ENCODE measurements at regions not wholly inside any gene's neighbourhood (a gene's known extent, or its start where the extent isn't known, plus 50 kb on each side); places are given as distances from the start of the nearest gene placed in this dataset.
A peak's percentile ranks its signal among the peaks of the same experiment; 100 is the strongest.

DNA sequence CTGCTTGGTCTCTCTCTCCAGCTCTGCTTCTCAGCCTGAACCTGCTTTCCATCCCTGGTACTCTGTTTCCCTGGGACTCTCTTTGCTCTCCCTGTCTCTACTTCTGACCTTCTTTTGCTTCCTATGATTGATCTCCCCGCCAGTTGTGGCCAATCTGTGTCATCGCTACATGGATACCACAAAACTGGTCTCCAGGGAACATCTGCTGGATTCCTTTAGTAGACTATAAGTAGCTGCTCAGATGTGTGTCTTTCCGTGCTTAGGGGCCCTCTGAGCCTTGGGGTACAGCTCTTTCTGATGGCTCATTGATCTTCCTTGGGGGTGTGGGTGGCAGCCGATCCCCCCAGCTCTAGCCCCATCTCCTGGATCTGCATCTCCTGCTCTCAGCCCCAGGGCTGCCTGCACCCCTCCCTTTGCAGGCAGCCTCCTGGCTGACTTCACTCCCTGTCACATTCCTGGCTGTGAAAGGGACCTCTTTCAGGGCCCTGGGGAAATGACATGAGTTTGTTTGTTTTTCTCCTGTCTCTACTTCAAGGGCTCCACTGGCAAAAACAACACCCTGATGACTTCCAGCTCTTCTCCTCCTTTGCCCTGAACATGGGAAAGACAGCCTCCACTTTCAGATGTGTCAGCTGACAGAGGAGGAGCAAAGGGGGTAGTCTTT is 333.7 kb downstream of the CYP26B1 start:
- H3K4me3 ChIP-seq (ENCODE audit: control insufficient read depth in 1 of 2, extremely low read depth in 1 of 2, low read length in 1 of 2) = no peak overlapping the region
- ATAC-seq (replicated peaks in 1 of 4) (no peak), DNase-seq (no peak)
- H3K4me3 Mint-ChIP-seq = no peak overlapping the region
- H3K4me1 ChIP-seq (ENCODE audit: control insufficient read depth in 1 of 2, extremely low read depth in 1 of 2, insufficient read depth in 2 of 2, low read length in 2 of 2) = no peaks in the 10 kb centered on the region
- H3K27ac ChIP-seq (ENCODE audit: low read length) = no peak overlapping the region
- 80% methylated on average over 1 of the region's 4 CpGs for WGBS (ENCODE audit: insufficient coverage)
- H3K27ac Mint-ChIP-seq = no peak overlapping the region
- H3K36me3 Mint-ChIP-seq = no peaks in the 10 kb centered on the region
- H3K9me3 Mint-ChIP-seq = no peaks in the 10 kb centered on the region
- no peaks in the 10 kb centered on the region for H3K36me3 ChIP-seq (ENCODE audit: control insufficient read depth in 2 of 2, extremely low read depth in 1 of 2, insufficient read depth in 1 of 2, low read length in 1 of 2)
- peaks cover 2 to 11% of the 10 kb centered on the region in 2 donors for H3K27me3 Mint-ChIP-seq
- ChIA-PET CTCF (interaction anchor here in 1 of 2 donors (0.9 kb wide), 1 partner anchor 13 kb away, joined by 4 read pairs; no protein-coding TSS in a partner anchor), POLR2A (no interaction called here)
- H3K9me3 ChIP-seq = no peaks in the 10 kb centered on the region
- peaks cover 0 to 21% of the 10 kb centered on the region in 2 experiments for H3K27me3 ChIP-seq (replicated peaks in 1 of 2; ENCODE audit: control insufficient read depth in 2 of 2, extremely low read depth in 1 of 2, insufficient read depth in 2 of 2, low read length in 1 of 2)
- no peaks in the 10 kb centered on the region for H3K4me1 Mint-ChIP-seq

DNA sequence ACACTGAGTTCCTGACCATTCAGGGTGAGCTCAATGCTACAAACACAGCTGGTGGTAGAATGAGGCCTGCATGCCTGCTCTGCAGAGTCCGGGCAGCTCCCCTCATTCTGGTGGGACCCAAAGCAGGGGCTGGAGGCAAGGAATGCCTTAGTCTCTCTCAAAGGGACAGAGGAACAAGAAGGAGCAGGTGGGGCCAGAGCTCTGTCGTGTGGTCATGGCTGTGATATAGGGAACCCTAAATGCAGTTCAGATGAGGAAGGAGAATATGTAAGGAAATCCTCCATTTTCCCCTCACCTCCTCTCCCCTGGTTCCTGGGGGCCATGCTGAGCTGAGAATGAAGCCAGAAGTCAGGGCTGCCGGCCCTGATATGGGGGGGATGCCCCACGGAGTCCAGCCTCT is 334.3 kb downstream of the CYP26B1 start:
- Histone ChIP-seq H3K4me3 (ENCODE audit: control insufficient read depth in 1 of 2, extremely low read depth in 1 of 2, low read length in 1 of 2) (no peak overlapping the region), H3K9me3 (no peaks in the 10 kb centered on the region), H3K27me3 (replicated peaks in 1 of 2; ENCODE audit: control insufficient read depth in 2 of 2, extremely low read depth in 1 of 2, insufficient read depth in 2 of 2, low read length in 1 of 2) (peaks cover 0 to 21% of the 10 kb centered on the region in 2 experiments), H3K4me1 (ENCODE audit: control insufficient read depth in 1 of 2, extremely low read depth in 1 of 2, insufficient read depth in 2 of 2, low read length in 2 of 2) (no peaks in the 10 kb centered on the region), H3K27ac (ENCODE audit: low read length) (no peak overlapping the region), H3K36me3 (ENCODE audit: control insufficient read depth in 2 of 2, extremely low read depth in 1 of 2, insufficient read depth in 1 of 2, low read length in 1 of 2) (no peaks in the 10 kb centered on the region)
- H3K4me1 Mint-ChIP-seq = no peaks in the 10 kb centered on the region
- 51% methylated on average over 3 of the region's 4 CpGs for WGBS (ENCODE audit: insufficient coverage)
- no peak overlapping the region for H3K4me3 Mint-ChIP-seq
- no peak overlapping the region for H3K27ac Mint-ChIP-seq
- H3K27me3 Mint-ChIP-seq = peaks cover 2 to 11% of the 10 kb centered on the region in 2 donors
- no peak for ATAC-seq (replicated peaks in 1 of 4)
- no peaks in the 10 kb centered on the region for H3K36me3 Mint-ChIP-seq
- H3K9me3 Mint-ChIP-seq = no peaks in the 10 kb centered on the region
- no peak for DNase-seq
- POLR2A ChIA-PET = no interaction called here
- CTCF ChIA-PET = no interaction called here

DNA sequence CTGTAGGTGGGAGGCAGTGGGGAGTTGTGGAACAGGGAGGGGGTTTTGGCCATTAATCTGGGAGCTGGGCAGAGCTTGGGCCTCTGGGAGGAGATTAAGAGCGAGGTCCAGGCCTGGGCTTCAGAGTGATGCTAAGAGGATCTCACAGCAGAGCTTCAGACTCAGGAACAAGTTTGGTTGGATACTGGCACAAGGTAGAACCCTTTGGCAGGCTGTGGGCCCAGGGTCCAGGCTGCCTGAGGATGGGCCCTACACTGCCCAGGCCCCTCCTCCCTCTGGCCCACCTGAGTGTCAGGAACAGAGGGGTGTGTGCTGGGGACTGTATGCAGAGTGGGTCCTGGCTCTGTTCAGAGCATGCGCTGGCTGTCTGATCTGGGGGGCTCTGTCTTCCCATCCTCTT is 334.9 kb downstream of the CYP26B1 start:
- H3K4me1 Mint-ChIP-seq = no peaks in the 10 kb centered on the region

DNA sequence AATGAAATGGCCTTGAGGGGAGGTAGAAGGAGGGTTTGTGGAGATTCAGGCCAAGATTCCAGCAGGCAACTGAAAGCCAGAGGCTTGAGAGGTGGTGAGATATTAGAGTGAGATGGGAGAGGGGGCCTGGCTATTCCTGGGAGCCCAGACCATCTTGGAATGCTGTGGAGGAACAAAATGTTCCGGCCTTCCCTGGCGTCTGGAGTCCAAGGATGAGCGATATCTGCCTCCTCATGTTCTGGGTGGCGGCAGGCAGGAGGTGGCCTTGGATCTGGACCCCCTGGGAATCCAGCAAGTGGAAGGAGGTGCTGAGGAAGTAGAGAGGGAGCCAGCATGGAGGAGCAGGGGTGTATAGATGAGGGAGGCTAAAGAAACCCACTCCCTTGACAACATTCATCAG is 335.9 kb downstream of the CYP26B1 start:
- no peak for ATAC-seq (replicated peaks in 1 of 4)
- no peaks in the 10 kb centered on the region for H3K36me3 Mint-ChIP-seq
- peak in 1 of 35 experiments; percentile 8 for DNase-seq
- Histone ChIP-seq H3K27ac (ENCODE audit: low read length) (no peak overlapping the region), H3K9me3 (no peaks in the 10 kb centered on the region), H3K4me1 (ENCODE audit: control insufficient read depth in 1 of 2, extremely low read depth in 1 of 2, insufficient read depth in 2 of 2, low read length in 2 of 2) (no peaks in the 10 kb centered on the region), H3K27me3 (replicated peaks in 1 of 2; ENCODE audit: control insufficient read depth in 2 of 2, extremely low read depth in 1 of 2, insufficient read depth in 2 of 2, low read length in 1 of 2) (peaks cover 0 to 20% of the 10 kb centered on the region in 2 experiments), H3K36me3 (ENCODE audit: control insufficient read depth in 2 of 2, extremely low read depth in 1 of 2, insufficient read depth in 1 of 2, low read length in 1 of 2) (no peaks in the 10 kb centered on the region), H3K4me3 (ENCODE audit: control insufficient read depth in 1 of 2, extremely low read depth in 1 of 2, low read length in 1 of 2) (no peak overlapping the region)
- 90% methylated on average over 2 of the region's 4 CpGs for WGBS (ENCODE audit: insufficient coverage)
- peaks cover 2 to 7% of the 10 kb centered on the region in 2 donors for H3K27me3 Mint-ChIP-seq
- no peak overlapping the region for H3K4me3 Mint-ChIP-seq
- POLR2A ChIA-PET = no interaction called here
- no peaks in the 10 kb centered on the region for H3K9me3 Mint-ChIP-seq
- no peak overlapping the region for H3K27ac Mint-ChIP-seq
- CTCF ChIA-PET = interaction anchor here in 1 of 2 donors (0.8 kb wide), 1 partner anchor 12 kb away, joined by 3 read pairs; no protein-coding TSS in a partner anchor
- H3K4me1 Mint-ChIP-seq = no peaks in the 10 kb centered on the region

More for the DNA sequence above, 334.9 kb downstream of the CYP26B1 start:
- ChIA-PET POLR2A (no interaction called here), CTCF (no interaction called here)
- H3K9me3 ChIP-seq = no peaks in the 10 kb centered on the region
- Mint-ChIP-seq H3K36me3 (no peaks in the 10 kb centered on the region), H3K4me3 (no peak overlapping the region), H3K9me3 (no peaks in the 10 kb centered on the region), H3K27me3 (peaks cover 2 to 7% of the 10 kb centered on the region in 2 donors), H3K27ac (no peak overlapping the region)
- DNase-seq (peak in 1 of 35 experiments; percentile 20), ATAC-seq (replicated peaks in 1 of 4) (no peak)
- 100% methylated on average over 2 of the region's 2 CpGs for WGBS (ENCODE audit: insufficient coverage)
- H3K4me3 ChIP-seq (ENCODE audit: control insufficient read depth in 1 of 2, extremely low read depth in 1 of 2, low read length in 1 of 2) = no peak overlapping the region
- H3K27me3 ChIP-seq (replicated peaks in 1 of 2; ENCODE audit: control insufficient read depth in 2 of 2, extremely low read depth in 1 of 2, insufficient read depth in 2 of 2, low read length in 1 of 2) = peaks cover 0 to 26% of the 10 kb centered on the region in 2 experiments
- H3K4me1 ChIP-seq (ENCODE audit: control insufficient read depth in 1 of 2, extremely low read depth in 1 of 2, insufficient read depth in 2 of 2, low read length in 2 of 2) = no peaks in the 10 kb centered on the region
- no peaks in the 10 kb centered on the region for H3K36me3 ChIP-seq (ENCODE audit: control insufficient read depth in 2 of 2, extremely low read depth in 1 of 2, insufficient read depth in 1 of 2, low read length in 1 of 2)
- H3K27ac ChIP-seq (ENCODE audit: low read length) = no peak overlapping the region

DNA sequence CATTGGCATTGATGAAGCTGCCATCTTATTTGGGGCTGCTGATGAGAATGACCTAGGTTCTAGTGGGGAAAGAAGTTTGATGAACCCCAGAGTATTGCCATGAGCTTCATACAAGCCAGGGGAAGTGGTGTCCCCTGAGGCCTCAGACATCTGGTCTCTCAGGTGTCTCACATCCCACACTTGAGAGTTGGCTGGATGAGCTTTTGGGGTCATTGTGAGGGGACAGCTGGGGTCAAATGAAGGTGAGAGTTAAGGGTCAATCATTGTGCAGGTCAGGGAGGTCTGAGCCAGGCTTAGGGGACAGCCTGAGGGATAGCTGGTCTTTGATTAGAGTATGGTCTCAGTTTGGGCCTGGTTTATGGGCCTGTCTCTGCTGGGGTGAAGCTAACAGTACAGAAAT is 336.5 kb downstream of the CYP26B1 start:
- no peak overlapping the region for H3K27ac ChIP-seq (ENCODE audit: low read length)
- no peak overlapping the region for H3K4me3 ChIP-seq (ENCODE audit: control insufficient read depth in 1 of 2, extremely low read depth in 1 of 2, low read length in 1 of 2)
- DNase-seq = peak in 1 of 35 experiments; percentile 13
- ChIA-PET POLR2A (no interaction called here), CTCF (interaction anchor here in 1 of 2 donors (0.8 kb wide), 1 partner anchor 11 kb away, joined by 3 read pairs; no protein-coding TSS in a partner anchor)
- no peaks in the 10 kb centered on the region for H3K4me1 Mint-ChIP-seq
- peaks cover 0 to 7% of the 10 kb centered on the region in 2 donors for H3K27me3 Mint-ChIP-seq
- H3K9me3 Mint-ChIP-seq = no peaks in the 10 kb centered on the region
- H3K4me3 Mint-ChIP-seq = no peak overlapping the region
- H3K36me3 ChIP-seq (ENCODE audit: control insufficient read depth in 2 of 2, extremely low read depth in 1 of 2, insufficient read depth in 1 of 2, low read length in 1 of 2) = no peaks in the 10 kb centered on the region
- ATAC-seq (replicated peaks in 1 of 4) = no peak
- H3K36me3 Mint-ChIP-seq = no peaks in the 10 kb centered on the region
- H3K27me3 ChIP-seq (replicated peaks in 1 of 2; ENCODE audit: control insufficient read depth in 2 of 2, extremely low read depth in 1 of 2, insufficient read depth in 2 of 2, low read length in 1 of 2) = peaks cover 0 to 19% of the 10 kb centered on the region in 2 experiments
- H3K4me1 ChIP-seq (ENCODE audit: control insufficient read depth in 1 of 2, extremely low read depth in 1 of 2, insufficient read depth in 2 of 2, low read length in 2 of 2) = no peaks in the 10 kb centered on the region
- no peaks in the 10 kb centered on the region for H3K9me3 ChIP-seq
- H3K27ac Mint-ChIP-seq = no peak overlapping the region

DNA sequence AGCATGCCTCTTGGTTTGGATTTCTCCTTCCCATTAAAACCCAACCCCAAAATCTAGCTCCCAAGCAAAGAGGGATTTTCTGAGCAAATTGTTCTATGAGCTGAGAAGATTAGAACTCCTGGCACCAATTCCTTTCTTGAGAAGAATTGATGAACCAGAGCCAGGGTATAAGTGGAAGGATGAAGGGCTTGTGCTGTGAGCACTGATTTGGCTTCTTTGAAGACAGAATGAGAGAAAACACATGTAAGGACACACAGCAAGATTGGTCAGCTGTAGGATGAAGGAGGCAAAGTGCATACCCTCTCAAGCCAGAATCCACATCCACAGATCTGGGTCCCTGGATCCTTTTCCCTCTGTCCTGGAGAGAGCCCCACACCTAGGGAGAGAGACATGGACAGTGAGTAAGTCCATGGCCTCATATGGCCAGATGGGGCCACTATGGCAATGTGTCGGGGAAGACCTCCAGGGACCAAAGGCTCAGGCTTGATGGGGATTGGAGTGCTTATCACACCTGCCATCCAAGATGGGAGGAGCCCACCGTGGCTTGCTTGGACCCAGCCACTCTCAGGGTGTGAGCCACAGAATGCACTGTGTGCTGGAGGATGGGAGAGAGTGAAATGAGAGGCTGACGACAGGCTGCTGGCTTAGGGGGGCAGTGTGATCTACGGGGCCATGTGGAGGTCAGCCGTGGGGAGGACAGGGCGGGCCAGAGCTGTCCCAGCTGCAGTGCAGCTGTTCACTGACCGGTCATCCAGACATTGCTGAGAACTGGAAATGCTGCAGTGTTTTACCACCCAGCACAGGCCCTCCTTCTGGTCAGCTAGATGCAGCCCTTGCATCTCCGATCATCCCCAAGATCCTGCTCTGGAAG is 339.8 kb downstream of the CYP26B1 start:
- H3K4me3 Mint-ChIP-seq = no peak overlapping the region
- ATAC-seq (replicated peaks in 1 of 4) = no peak
- DNase-seq = peak in 1 of 35 experiments; percentile 2
- no peak overlapping the region for H3K27ac ChIP-seq (ENCODE audit: low read length)
- no peaks in the 10 kb centered on the region for H3K36me3 Mint-ChIP-seq
- H3K27me3 Mint-ChIP-seq = no peaks in the 10 kb centered on the region
- H3K9me3 Mint-ChIP-seq = no peaks in the 10 kb centered on the region
- H3K36me3 ChIP-seq (ENCODE audit: control insufficient read depth in 2 of 2, extremely low read depth in 1 of 2, insufficient read depth in 1 of 2, low read length in 1 of 2) = no peaks in the 10 kb centered on the region
- POLR2A ChIA-PET = no interaction called here
- H3K27me3 ChIP-seq (replicated peaks in 1 of 2; ENCODE audit: control insufficient read depth in 2 of 2, extremely low read depth in 1 of 2, insufficient read depth in 2 of 2, low read length in 1 of 2) = peaks cover 0 to 10% of the 10 kb centered on the region in 2 experiments
- no peak overlapping the region for H3K27ac Mint-ChIP-seq
- CTCF ChIA-PET = no interaction called here
- H3K4me3 ChIP-seq (ENCODE audit: control insufficient read depth in 1 of 2, extremely low read depth in 1 of 2, low read length in 1 of 2) = no peak overlapping the region
- H3K4me1 ChIP-seq (ENCODE audit: control insufficient read depth in 1 of 2, extremely low read depth in 1 of 2, insufficient read depth in 2 of 2, low read length in 2 of 2) = no peaks in the 10 kb centered on the region
- no peaks in the 10 kb centered on the region for H3K4me1 Mint-ChIP-seq
- WGBS (ENCODE audit: insufficient coverage) = 71% methylated on average over 8 of the region's 8 CpGs
- no peaks in the 10 kb centered on the region for H3K9me3 ChIP-seq

All from T-cell (primary cell).